Breast epithelium (tissue), 3 donors: ENCODE measurements at regions not wholly inside any gene's neighbourhood (a gene's known extent, or its start where the extent isn't known, plus 50 kb on each side); places are given as distances from the start of the nearest gene placed in this dataset.
"Not testable (repeated sequence)": the region's sequence is repeated elsewhere in the genome, so short reads cannot be mapped to it uniquely, and the experiment has no call there.

Source experiments
- POLR2A ChIP-seq: fragments of 450-650 bp; IDR thresholded peaks from one replicate; pipeline ENCODE4 v1.6.1; 2016; ENCODE audit warnings: antibody characterized with exemption, mild to moderate bottlenecking, moderate library complexity
- TF ChIP-seq, protein P1 (sequence below), 3 donors: fragments of 450-650 bp; IDR thresholded peaks; one replicate each; pipeline ENCODE4 v1.5.1; 2016 to 2017; ENCODE audit warnings: antibody characterized with exemption in 3 of 3, mild to moderate bottlenecking in 3 of 3, moderate library complexity in 3 of 3

DNA sequence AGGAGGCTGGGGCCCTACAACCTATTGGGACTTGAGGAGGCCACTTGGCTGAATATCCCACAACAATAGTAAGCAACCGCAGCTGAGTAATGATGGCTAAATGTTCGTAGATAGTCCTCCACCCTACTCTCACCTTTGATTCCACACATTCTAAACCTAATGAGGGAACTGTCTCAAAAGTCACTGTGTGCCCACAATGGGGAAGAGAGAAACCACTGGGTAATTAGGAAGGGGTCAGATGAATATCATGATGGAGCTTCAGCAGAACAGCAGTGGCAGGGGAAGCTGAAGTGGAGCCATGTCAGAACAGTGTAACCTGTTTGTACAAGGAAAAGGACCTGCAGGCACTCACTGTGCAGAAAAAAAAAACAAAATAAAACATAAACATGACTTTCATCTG, 81.4 kb upstream of the POMZP3 start:
- TF ChIP-seq, protein P1, sequence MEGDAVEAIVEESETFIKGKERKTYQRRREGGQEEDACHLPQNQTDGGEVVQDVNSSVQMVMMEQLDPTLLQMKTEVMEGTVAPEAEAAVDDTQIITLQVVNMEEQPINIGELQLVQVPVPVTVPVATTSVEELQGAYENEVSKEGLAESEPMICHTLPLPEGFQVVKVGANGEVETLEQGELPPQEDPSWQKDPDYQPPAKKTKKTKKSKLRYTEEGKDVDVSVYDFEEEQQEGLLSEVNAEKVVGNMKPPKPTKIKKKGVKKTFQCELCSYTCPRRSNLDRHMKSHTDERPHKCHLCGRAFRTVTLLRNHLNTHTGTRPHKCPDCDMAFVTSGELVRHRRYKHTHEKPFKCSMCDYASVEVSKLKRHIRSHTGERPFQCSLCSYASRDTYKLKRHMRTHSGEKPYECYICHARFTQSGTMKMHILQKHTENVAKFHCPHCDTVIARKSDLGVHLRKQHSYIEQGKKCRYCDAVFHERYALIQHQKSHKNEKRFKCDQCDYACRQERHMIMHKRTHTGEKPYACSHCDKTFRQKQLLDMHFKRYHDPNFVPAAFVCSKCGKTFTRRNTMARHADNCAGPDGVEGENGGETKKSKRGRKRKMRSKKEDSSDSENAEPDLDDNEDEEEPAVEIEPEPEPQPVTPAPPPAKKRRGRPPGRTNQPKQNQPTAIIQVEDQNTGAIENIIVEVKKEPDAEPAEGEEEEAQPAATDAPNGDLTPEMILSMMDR (IDR thresholded peaks at IDR 0.05) = not testable (repeated sequence)
- not testable (repeated sequence) for TF ChIP-seq POLR2A
